HCT116 (cell line): ENCODE measurements at regions not wholly inside any gene's neighbourhood (a gene's known extent, or its start where the extent isn't known, plus 50 kb on each side); places are given as distances from the start of the nearest gene placed in this dataset.

ENCODE experiments used
- ATAC-seq: fragments of 200-7000 bp; cut with Tn5 transposase; 2 replicates; pipeline ENCODE4 v1.9.1; 2020; ENCODE audit warnings: mild to moderate bottlenecking, moderate library complexity
- BruUV-seq: library from RNA; stranded (reverse); fragments of 400-500 nt; replicated peaks from 2 replicates; lab custom pipeline; 2021; lab: Mats Ljungman, UMichigan
- CTCF ChIA-PET: fragments of 300-600 bp; sonication (Branson Sonifier 250); formaldehyde crosslinking; loops from one replicate; lab custom pipeline; 2021; ENCODE audit warnings: antibody characterized with exemption; lab: Charles Lee
- POLR2A ChIA-PET: fragments of 300-600, 350-600 bp; sonication (Branson Sonifier 250); formaldehyde crosslinking; loops from one replicate; lab custom pipeline; 2021; ENCODE audit warnings: antibody characterized with exemption; lab: Charles Lee
- RAD21 ChIA-PET, 2 experiments: fragments of 300-600 bp; sonication (Branson Sonifier 250); formaldehyde crosslinking; loops; one replicate each; lab custom pipeline; 2023; ENCODE audit warnings: low total read pairs in 2 of 2; ENCODE audit not compliant: uncharacterized antibody in 2 of 2, unreplicated experiment in 2 of 2, low non-redundant PET in 1 of 2; lab: Charles Lee
- DNase-seq: peaks from one replicate; pipeline ENCODE4 v3.0.0-alpha.2; 2010; ENCODE audit warnings: low read depth, low spot score
- H2AFZ ChIP-seq: fragments of 200-600 bp; shearing (Covaris generic), sonication (generic); 2 replicates; pipeline ENCODE4 v1.6.1; 2017; ENCODE audit warnings: low read depth, mixed run types, mixed read lengths, antibody characterized with exemption, low read length; ENCODE audit not compliant: poor library complexity, severe bottlenecking
- H3K27ac ChIP-seq: 2 replicates; pipeline ENCODE4 v1.5.1; 2012; ENCODE audit warnings: low read depth, low read length
- H3K27me3 ChIP-seq: fragments of 200-600 bp; sonication (generic); 2 replicates; pipeline ENCODE4 v1.6.1; 2016; ENCODE audit warnings: mixed run types, low read length, mixed read lengths; ENCODE audit not compliant: insufficient read depth
- H3K36me3 ChIP-seq, 2 experiments: fragments of 200-500 bp in 1 of 2; fragments of 200-600 bp in 1 of 2; sonication (Bioruptor generic) in 1 of 2; sonication (generic) in 1 of 2; 2 replicates each; pipeline versions ENCODE4 v1.5.1 to v1.6.1; 2014 to 2016; ENCODE audit warnings: low read length in 2 of 2, inconsistent platforms in 1 of 2, mixed read lengths in 1 of 2, mixed run types in 1 of 2; ENCODE audit not compliant: insufficient read depth in 2 of 2, control insufficient read depth in 1 of 2
- H3K4me1 ChIP-seq, 2 experiments: fragments of 200-600 bp in 1 of 2; sonication (generic) in 1 of 2; 2 replicates each; pipeline versions ENCODE4 v1.5.1 to v1.6.1; 2012 to 2017; ENCODE audit warnings: low read length in 2 of 2, inconsistent platforms in 1 of 2, mild to moderate bottlenecking in 1 of 2, mixed read lengths in 1 of 2, mixed run types in 1 of 2, moderate library complexity in 1 of 2; ENCODE audit not compliant: insufficient read depth in 2 of 2, control insufficient read depth in 1 of 2
- H3K4me2 ChIP-seq: fragments of 200-600 bp; sonication (generic); 2 replicates; pipeline ENCODE4 v1.6.1; 2017; ENCODE audit warnings: mixed run types, low read length, mixed read lengths
- H3K4me3 ChIP-seq, 2 experiments: fragments of 200-600 bp in 1 of 2; sonication (generic) in 1 of 2; replicated peaks in 1 of 2; 2 replicates each; pipeline ENCODE4 v1.5.1; 2011 to 2016; ENCODE audit warnings: low read length in 2 of 2, control low read depth in 1 of 2, low read depth in 1 of 2, mild to moderate bottlenecking in 1 of 2, mixed read lengths in 1 of 2, mixed run types in 1 of 2
- H3K79me2 ChIP-seq: fragments of 200-600 bp; sonication (generic); 2 replicates; pipeline ENCODE4 v1.6.1; 2017; ENCODE audit warnings: mild to moderate bottlenecking, mixed run types, low read length, moderate library complexity, mixed read lengths; ENCODE audit not compliant: insufficient read depth
- H3K9ac ChIP-seq: fragments of 200-600 bp; sonication (generic); 2 replicates; pipeline ENCODE4 v1.6.1; 2016; ENCODE audit warnings: low read length, mixed read lengths
- H3K9me2 ChIP-seq: fragments of 200-600 bp; sonication (generic), shearing (Covaris generic); 2 replicates; pipeline ENCODE4 v1.6.1; 2017; ENCODE audit warnings: mixed run types, mild to moderate bottlenecking, moderate library complexity; ENCODE audit not compliant: insufficient read depth
- H3K9me3 ChIP-seq, 2 experiments: fragments of 200-500 bp in 1 of 2; fragments of 200-600 bp in 1 of 2; sonication (Bioruptor generic) in 1 of 2; sonication (generic) in 1 of 2; 2 replicates each; pipeline ENCODE4 v1.6.1; 2014 to 2017; ENCODE audit warnings: low read length in 2 of 2, mixed read lengths in 2 of 2, inconsistent platforms in 1 of 2, low read depth in 1 of 2, mild to moderate bottlenecking in 1 of 2, mixed run types in 1 of 2, moderate library complexity in 1 of 2; ENCODE audit not compliant: control insufficient read depth in 1 of 2, insufficient read depth in 1 of 2
- H4K20me1 ChIP-seq: fragments of 200-600 bp; sonication (generic), shearing (Covaris generic); 2 replicates; pipeline ENCODE4 v1.6.1; 2017; ENCODE audit warnings: mixed run types, mild to moderate bottlenecking, moderate library complexity; ENCODE audit not compliant: insufficient read depth
- ATF3 ChIP-seq: IDR thresholded peaks from 2 replicates; pipeline ENCODE4 v1.6.1; 2012
- CEBPB ChIP-seq: IDR thresholded peaks from 2 replicates; pipeline ENCODE4 v1.6.1; 2012; ENCODE audit warnings: low read depth
- ELF1 ChIP-seq: IDR thresholded peaks from 2 replicates; pipeline ENCODE4 v1.6.1; 2012; ENCODE audit warnings: low read depth, borderline replicate concordance
- EZH2phosphoT487 ChIP-seq: fragments of 200-600 bp; IDR thresholded peaks from 2 replicates; pipeline ENCODE4 v1.6.1; 2018; ENCODE audit warnings: antibody characterized with exemption, borderline replicate concordance
- POLR2A ChIP-seq: IDR thresholded peaks from 2 replicates; pipeline ENCODE4 v1.7.0; 2011; ENCODE audit warnings: borderline replicate concordance; ENCODE audit not compliant: insufficient read depth, insufficient read length; ENCODE audit errors: extremely low read depth
- SRF ChIP-seq: IDR thresholded peaks from 2 replicates; pipeline ENCODE4 v1.6.1; 2012; ENCODE audit warnings: low read depth
- ZBTB33 ChIP-seq: IDR thresholded peaks from 2 replicates; pipeline ENCODE4 v1.6.1; 2011; ENCODE audit warnings: mild to moderate bottlenecking, low read length, moderate library complexity; ENCODE audit not compliant: insufficient replicate concordance; ENCODE audit errors: extremely low read depth
- ZFX ChIP-seq: fragments of 450-650 bp; IDR thresholded peaks from 2 replicates; pipeline ENCODE4 v1.6.1; 2017
- intact Hi-C: fragments of 100-400 bp; cut with micrococcal nuclease; formaldehyde crosslinking; loops from 2 replicates; pipeline ENCODE4 v1.10.0; 2022

GRCh38 chr16:9176547-9177418, 85.3 kb downstream of the HAPSTR1 start:
- BruUV-seq = no TSS peak
- Histone ChIP-seq H3K4me2 (no peak overlapping the region), H3K9me2 (no peaks in the 10 kb centered on the region), H3K36me3 (no peaks in the 10 kb centered on the region), H4K20me1 (no peaks in the 10 kb centered on the region), H3K9me3 (no peaks in the 10 kb centered on the region), H3K27ac (no peak overlapping the region), H2AFZ (no peak overlapping the region), H3K4me3 (no peak overlapping the region), H3K27me3 (peaks cover 17% of the 10 kb centered on the region), H3K4me1 (no peaks in the 10 kb centered on the region), H3K9ac (no peak overlapping the region), H3K79me2 (no peaks in the 10 kb centered on the region)
- TF ChIP-seq ATF3 (no peak), ZFX (no peak), POLR2A (no peak), ZBTB33 (no peak), CEBPB (no peak), EZH2phosphoT487 (no peak), SRF (no peak), ELF1 (no peak)
- ChIA-PET RAD21 (no interaction called here), CTCF (no interaction called here), POLR2A (no interaction called here)
- ATAC-seq = no peak
- intact Hi-C loops = no loop called here
- no peak for DNase-seq
